NCI-H2227 (cell line): ENCODE measurements at regions not wholly inside any gene's neighbourhood (a gene's known extent, or its start where the extent isn't known, plus 50 kb on each side); places are given as distances from the start of the nearest gene placed in this dataset.

ENCODE experiments used
- DNase-seq: peaks from one replicate; lab custom pipeline; 2025; ENCODE audit not compliant: unreplicated experiment; lab: John Stamatoyannopoulos, UW

DNA sequence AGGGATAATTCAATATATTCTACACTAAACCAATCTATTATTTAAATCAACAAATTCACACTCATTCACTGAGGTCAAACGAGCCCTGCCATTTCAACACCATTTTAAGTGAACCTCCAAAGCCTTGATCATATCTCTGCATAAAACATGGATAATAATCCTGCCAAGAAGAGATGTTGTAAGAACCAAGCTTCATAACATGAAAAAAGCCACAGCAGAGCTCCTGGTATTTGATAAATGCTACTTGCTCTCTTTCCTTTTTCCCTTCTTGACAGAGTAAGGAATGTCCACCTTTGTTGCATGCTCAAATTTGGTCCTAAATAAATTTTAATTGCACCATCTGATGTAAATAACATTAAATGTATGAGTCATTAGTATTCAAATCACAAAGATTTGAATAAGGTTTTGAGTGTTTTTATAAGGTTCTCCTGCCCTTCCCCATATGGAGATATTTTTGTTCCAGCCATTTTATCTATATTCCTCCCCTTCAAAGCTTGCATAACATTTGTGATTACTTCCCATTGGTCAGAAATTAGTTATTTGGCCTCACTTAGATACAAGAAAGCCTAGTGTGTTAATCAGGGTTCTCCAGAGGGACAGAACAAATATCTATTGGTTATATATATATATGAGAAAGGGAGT, 318.8 kb downstream of the RND3 start:
- no peak for DNase-seq

DNA sequence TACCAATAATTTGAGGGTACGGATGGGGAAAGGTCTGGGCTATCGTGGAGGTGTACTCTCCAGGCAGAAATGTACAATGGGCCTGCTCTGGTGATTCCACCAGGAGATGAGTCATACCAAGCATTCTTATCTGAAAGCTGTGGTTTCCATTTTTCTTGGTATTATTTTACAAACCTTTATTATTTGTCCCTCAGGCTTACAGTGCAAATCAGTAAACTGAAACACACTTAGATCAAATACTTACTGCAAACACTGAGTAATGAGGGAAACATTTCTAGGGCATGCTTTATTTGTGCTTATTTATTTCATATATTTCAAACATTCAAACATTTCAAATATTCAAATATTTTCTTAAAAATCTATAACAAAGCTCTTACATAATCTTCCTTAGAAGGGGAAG, 319.8 kb downstream of the RND3 start:
- no peak for DNase-seq

DNA sequence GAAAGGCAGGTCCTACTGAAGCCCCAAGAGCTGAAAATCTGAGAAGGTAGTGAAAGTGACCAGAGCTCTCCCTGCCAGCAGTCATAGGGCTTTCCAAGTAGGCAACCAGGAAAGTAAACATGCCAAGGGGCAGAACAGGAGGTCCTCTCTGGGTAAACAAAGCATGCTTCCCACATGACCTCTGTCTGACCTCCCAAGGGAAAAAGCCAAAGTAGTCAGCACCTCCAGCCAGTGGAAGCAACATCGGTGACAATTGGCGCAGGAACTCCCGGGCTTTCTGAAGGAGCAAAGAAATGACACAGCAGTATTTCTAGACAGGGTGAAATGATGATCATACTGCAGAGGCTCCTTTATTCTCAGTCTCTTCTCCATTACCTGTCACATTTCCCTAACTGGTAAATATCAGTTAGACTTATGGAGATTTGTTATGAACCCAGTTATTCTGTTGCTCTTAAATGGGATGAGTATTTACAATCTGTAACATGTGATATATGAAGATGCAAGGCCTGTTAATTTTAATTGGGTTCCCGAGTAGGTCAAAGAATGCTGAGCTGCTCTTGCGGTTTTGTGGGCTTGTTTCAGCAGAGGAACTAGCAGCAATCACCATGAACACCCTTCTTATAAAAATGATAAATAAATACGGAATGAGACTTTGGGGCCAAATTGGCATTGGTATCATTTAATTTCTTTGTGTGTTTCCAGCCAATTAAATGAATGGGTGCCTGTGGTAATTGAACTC, 321.0 kb downstream of the RND3 start:
- no peak for DNase-seq

DNA sequence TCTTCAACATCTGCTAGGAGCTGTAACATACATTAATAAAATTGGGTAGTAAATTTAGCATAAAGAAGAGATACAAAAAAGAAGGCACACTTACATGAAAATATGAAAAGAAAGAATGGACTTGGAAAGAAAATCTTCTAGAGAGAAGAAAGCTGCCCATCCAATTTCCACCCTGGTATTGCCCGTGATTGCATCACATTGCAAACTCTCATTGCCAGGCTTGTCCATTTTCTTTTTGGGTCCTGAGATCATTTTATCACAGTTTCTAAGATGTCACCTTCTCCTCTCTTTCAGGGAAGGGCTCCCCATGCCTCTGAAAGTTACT, 321.5 kb downstream of the RND3 start:
- no peak for DNase-seq

DNA sequence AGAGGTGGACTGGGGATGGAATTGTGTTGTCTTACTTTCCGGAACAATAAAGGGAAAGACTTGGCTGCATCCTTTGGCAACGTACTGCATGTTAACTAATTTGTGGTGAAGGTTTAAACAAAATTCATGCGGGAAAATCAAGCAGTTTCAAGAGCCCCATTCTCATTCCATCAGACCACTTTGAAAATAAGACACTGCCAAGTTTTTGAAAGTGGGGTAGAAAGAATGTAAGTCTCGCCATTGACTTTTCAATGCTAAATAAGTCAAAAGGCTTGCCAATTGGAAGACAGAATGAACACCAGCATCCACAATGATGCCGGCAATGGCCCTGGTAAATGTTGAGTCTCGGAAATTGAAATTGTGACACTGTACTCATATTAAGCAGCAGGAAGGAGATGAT, 322.0 kb downstream of the RND3 start:
- no peak for DNase-seq

DNA sequence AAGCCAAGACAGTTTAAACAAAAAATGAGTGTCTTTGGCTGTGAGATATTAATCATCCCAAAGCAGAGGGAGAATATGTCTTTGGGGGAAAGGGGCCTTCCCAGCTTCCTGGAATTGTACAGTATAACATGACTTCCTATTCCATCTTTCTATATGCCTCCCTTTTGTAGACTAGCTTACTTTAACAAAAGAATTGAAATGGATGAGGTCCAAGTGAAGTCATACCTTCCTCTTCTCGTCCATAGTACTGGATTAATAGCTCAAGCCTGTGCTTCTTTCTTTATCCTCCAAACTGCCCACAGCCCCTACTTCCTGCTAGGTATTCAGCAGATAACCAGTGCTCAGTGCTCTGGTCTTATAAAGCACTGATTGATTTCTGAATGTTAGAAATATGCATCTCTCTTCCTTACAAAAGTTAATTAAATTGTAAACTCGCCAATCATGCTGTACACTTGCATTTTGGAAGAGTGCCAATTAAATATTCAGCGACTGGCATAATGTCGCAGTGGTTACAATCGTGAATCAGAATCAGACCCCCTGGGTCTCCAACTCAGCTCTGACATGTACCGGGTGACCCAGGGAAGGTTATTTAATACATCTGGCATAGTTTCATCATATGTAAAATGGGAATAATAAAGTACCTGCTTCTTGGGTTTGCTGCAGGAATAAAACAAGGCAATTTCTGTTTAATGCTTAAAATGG, 325.1 kb downstream of the RND3 start:
- DNase-seq = no peak

DNA sequence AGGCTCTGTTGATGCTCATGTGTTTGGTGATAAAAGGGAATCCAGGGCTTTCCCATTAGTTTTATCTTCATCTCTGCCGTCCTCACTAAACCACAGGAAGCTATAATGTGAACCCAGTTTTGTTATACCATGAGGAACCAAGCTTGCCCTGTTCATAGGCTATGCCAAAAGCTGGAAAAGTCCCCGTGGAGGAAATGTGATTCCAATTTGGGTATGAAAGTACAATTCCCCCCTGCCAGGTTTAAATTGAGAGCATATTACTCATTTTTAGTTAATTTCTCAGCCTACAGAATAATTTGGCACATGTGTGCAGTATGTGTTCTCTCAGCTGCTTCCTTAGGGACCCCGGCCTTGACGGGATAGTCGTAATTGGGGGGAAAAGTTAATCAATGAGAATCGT, 327.4 kb downstream of the RND3 start:
- DNase-seq = no peak

DNA sequence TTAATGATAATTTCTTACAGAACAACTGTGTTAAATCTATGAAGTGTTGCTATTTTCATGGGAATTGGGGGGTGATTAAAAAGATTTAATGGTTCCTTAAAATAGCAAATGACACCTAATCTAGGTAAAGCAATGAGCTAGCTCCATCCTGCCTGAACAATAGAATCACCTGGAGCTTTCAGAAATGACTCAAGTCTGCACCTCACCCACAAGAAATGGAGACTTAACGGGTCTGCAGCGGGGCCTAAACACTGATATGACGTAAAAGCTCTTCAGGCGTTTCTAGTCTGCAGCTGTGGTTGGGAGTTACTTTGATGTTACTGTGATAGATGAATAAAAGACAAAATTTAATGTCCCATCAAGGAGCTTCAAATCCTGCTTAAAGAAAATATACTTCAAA, 328.2 kb downstream of the RND3 start:
- no peak for DNase-seq

DNA sequence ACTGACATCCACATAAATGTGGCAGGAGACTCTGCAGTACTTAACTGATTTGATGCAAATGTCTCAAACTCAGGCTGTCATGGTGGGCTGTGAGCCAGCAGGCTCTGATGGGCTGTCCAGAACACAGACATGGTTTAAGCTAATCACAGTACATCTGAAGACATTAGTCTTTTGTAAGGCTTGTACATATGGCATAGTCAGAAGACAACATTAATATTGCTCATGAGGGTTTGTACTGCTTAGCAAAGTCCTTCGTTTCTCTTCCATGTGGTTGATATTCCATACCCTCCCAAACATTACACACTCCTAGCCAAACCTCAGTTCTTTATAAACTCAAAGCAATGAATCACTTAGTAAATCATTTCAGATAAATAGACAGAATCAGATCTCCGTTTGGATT, 330.6 kb downstream of the RND3 start:
- DNase-seq = no peak

DNA sequence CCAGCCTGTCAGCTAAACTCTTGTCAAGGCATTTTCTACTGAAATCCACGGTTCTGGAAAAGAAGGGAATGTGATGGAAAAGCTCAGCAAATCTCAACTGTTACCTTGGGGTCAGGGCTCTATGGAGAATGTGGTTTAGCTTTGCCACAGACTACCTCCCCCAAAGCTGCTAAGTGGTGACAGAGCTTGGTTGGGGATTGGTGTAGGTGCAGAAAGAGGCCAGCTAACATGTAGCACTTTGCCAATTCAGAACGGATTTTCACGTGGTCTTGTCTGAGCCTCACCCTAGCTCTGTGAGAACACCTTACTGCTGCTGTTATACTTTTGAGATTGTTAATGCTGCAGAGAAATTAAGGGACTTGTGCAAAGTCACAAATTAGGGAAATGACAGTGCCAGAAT, 331.1 kb downstream of the RND3 start:
- DNase-seq = no peak

DNA sequence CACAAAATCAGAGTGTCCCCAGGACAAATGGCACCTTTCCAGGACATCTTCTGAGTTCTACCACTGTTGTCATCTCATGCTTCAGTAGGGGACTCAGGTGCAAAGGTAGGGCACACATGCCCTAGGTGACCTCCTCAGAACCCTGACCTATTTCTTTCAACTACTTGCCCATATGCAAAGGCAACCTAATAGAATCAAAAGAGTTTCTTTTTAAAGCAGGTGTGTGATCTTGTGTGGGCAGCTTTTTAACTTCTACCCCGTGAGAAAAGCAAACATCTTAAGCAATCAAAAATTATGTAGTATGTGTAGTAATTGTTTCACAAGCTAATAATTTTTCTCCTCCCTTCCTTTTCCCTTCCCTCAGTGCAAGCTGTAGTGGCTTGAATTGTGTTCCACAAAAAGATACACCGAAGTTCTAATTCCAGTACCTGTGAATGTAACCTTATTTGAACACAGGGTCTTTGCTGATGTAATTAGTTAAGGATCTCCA, 333.1 kb downstream of the RND3 start:
- no peak for DNase-seq

DNA sequence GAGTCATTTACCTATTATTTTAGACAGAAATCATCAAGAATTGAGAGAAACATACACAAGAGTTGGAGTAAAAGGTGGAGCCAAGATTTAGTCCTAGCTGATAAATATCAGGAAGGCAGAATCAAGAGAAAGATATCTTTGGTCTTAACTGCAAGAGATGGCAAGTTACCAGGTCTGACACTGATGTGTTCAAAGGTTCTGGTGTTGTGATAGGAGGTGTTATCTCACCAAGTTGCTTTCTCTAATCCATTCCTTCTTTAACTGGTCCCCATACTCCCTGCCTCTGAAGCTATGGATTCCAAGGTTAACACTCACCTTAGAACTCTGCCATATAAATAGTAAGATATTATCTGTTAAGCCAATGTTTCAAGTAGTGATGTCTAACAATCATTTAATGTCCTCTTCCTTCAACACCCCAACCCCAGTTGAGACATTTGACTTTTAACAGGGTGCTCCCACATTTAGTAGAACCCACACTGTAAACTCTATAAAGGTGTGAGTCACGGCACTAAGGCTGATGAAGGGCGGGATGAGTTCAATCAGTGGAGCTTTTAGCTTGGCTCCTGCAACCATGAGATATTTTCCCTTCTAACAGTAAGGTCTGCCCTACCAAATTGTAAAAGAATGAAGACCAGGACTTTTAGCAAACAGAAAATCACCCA, 333.7 kb downstream of the RND3 start:
- no peak for DNase-seq

DNA sequence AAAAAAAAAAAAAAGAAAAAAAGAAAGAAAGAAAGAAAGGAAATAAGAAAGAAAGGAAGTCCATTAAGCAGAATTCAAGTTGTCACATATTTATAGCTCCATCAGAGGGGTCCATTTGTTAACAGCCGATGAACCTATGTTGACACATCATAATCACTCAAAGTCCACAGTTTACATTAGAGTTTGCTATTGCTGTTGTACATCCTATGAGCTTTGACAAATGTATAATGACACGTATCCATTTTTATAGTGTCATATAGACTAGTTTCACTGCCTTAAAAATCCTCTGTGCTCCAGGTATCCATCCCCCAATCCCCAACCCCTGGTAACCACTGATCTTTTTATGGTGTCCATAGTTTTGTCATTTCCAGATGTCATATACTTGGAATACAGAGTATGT, 335.2 kb downstream of the RND3 start:
- DNase-seq = no peak

DNA sequence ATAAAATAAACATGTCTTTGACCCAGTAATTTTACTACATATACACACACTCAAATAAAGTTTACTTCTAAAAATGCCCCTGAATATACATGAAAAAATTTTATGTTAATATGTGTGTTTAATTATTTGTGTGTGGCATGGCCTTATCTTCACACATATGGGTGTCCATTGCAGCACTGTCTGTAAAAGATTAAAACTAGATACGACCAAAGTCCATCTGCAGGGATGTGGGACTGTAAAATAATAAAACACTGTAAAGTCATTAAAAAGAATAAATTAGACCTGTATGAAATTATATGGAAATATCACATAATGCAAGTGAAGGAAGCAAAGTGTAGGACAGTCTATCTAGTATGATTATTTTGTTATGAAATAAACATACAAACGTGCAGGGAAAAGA, 337.3 kb downstream of the RND3 start:
- DNase-seq = no peak

DNA sequence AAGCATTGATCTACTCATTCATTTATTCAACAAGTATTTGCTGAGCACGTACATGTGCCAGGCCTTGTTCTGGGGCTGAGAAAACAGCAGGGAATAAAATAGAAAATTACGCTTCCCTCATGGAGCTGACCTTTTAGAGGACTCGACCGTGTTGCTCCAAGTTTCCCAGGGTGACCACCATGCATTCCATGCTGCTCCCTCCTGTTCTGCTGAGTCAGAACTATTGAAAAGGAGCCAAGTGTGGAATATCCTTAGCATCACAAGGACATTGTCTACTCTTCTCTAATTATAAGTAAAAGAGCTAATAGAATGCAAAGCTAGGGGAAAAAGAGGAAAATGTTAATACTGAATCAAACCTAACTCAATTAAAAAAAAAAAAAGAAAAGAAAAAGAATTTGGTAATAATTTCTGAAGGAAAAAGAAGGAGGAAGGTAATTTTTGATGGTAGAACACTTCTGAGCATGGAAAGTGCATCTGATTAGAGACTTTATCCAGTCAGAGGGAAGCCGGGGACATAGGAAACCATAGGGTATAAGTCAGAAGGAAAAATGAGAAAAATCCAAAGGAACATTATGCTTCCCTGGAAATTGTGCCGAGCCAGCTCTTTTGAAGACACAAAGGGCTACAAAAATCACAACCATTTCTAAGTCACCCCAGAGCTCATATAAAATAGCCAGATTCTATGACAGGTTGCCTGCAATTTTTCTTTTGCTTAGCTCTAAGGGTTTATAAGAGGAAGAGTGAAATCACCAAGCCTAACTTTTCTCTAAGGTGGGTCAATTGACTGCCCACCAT, 339.4 kb downstream of the RND3 start:
- no peak for DNase-seq

DNA sequence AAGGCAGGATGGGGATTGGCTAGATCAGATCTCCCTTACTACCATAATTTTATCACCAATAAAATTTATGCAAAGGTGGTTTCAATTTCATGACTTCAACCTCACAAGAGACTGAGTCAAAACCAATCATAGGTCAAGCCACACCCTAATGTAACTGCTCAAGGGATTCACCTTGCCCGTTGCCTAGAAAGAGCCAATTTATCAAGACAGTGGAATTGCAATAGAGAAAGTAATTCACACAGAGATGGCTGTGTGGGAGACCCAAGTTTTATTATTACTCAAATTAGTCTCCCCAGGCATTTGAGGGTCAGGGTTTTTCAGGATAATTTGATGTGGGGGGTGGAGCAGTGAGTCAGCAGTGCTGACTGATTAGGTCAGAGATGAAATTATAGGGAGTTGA, 340.6 kb downstream of the RND3 start:
- no peak for DNase-seq

DNA sequence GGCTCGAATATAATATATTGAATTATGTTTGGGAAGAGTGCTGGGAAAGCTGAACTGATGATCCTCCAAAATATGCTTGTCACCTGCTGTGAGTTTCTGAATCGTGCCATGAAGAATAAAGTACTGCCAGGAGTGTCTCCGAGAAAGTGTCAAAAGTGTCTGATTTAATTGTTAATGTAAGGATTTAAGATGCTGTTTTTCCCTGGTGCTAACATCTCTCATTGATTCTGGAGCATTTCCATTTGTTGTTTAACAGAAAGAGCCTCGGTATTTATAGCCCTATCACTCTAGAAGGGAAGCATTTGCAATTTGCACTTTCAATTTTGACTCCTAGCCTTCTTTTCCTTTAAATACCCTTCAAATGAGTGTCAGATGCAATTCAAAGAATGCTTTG, 342.2 kb downstream of the RND3 start:
- no peak for DNase-seq

DNA sequence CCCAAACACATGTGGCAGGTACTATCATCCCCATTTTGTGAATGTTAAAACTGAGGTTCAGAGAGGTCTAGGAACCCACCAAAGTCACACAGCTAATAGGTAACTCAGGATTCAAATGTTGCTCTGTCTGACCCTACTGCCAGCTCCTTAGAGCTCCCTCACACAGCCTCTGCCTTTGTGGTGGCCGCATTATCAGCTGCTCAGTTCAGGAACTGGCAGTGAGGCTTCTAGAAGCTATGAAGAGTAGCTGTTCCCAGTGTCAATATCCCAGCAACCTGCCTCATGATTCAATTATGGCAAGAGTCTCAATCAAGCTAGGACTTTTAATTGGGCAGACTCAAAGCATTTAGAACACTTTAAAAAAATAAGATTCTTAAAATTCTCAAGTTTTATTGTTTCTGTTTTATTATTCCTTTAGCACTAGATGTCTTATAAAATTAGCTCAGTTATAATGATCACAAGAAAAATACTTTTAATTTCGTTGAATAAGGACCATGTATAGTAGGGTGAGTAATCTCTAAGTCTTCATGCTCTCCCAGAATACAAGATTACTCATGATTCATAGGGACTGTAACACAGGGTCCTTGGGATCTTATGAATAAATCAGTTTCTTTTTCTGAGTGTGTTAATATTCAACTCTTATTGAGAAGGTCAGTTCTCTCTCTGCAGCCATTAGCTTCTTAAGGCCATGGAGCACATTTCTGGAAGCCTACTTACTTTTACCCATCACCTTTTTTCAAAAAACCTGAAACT, 342.7 kb downstream of the RND3 start:
- DNase-seq = no peak

DNA sequence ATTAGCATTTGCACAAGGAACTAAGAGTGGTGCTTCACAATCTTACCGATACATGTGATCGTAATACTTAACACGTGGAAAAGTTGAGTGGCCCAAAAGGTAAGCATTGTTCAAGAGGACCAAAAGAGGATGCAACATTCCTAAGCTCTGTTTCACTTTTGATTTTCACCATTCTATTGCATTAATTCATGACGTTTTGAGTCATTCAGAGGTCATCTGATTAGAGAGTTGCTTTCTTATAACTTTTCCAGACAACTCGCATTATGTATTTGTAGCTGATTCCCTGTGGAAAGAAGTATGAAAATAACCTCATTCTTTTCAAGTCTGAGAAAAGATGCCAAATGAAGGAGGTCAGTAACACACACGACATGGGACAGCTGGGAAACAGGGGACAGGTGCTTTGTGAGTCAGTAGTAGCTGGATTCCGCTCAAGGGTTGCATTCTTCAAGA, 344.4 kb downstream of the RND3 start:
- no peak for DNase-seq

DNA sequence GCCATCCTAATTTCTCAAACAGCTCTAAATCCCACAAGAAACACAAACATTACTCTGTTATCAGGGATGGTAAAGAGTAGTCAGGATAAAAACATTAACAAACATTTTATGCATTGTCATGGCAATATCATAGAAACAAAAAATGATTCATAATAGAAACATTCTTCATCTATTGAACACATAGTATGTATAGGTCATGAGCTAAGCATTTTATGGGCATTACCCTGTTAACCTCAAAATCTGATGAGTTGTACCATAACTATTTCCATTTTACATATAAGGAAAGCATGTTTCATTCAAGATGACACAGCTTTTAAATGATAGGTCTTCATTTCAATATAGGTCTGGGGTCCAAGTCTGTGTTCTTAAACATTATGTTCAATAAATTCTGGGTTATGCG, 344.9 kb downstream of the RND3 start:
- DNase-seq = no peak
